Neural cell (in vitro differentiated cells): ENCODE measurements at regions not wholly inside any gene's neighbourhood (a gene's known extent, or its start where the extent isn't known, plus 50 kb on each side); places are given as distances from the start of the nearest gene placed in this dataset.

ENCODE experiments used
- H2AFZ ChIP-seq: fragments of 200-600, 300-800 bp; sonication (generic), shearing (Covaris generic); 2 replicates; pipeline ENCODE4 v1.6.0; 2014; ENCODE audit warnings: low read depth, mild to moderate bottlenecking, antibody characterized with exemption, low read length, moderate library complexity
- H3F3A ChIP-seq: fragments of 200-600 bp; shearing (Covaris generic); 2 replicates; pipeline ENCODE4 v1.6.1; 2016; ENCODE audit warnings: mild to moderate bottlenecking, moderate library complexity, mixed read lengths, antibody characterized with exemption, low read length; ENCODE audit not compliant: insufficient read depth, poor library complexity, severe bottlenecking
- H3K27ac ChIP-seq: fragments of 200-600, 300-800 bp; sonication (generic), shearing (Covaris generic); 2 replicates; pipeline ENCODE4 v1.5.1; 2014; ENCODE audit warnings: mild to moderate bottlenecking, low read length, moderate library complexity
- H3K27me3 ChIP-seq: fragments of 300-800, 200-600 bp; sonication (generic), shearing (Covaris generic); 2 replicates; pipeline ENCODE4 v1.6.0; 2014; ENCODE audit warnings: mild to moderate bottlenecking, low read depth, low read length, moderate library complexity; ENCODE audit not compliant: insufficient read depth
- H3K36me3 ChIP-seq: fragments of 300-800, 200-600 bp; sonication (generic), shearing (Covaris generic); 2 replicates; pipeline ENCODE4 v1.5.1; 2014; ENCODE audit warnings: mild to moderate bottlenecking, antibody characterized with exemption, low read length, moderate library complexity; ENCODE audit not compliant: insufficient read depth
- H3K4me2 ChIP-seq: fragments of 300-800, 200-600 bp; sonication (generic), shearing (Covaris generic); 2 replicates; pipeline ENCODE4 v1.6.0; 2014; ENCODE audit warnings: mild to moderate bottlenecking, low read length
- H3K4me3 ChIP-seq: fragments of 300-800, 200-600 bp; sonication (generic), shearing (Covaris generic); 2 replicates; pipeline ENCODE4 v1.5.1; 2014; ENCODE audit warnings: mild to moderate bottlenecking, low read length, moderate library complexity
- H3K79me2 ChIP-seq: fragments of 200-600 bp; shearing (Covaris generic); replicated peaks from 2 replicates; pipeline ENCODE4 v1.6.0; 2014; ENCODE audit warnings: mild to moderate bottlenecking, low read length, moderate library complexity; ENCODE audit not compliant: insufficient read depth
- H3K9ac ChIP-seq: fragments of 300-800, 200-600 bp; sonication (generic), shearing (Covaris generic); 2 replicates; pipeline ENCODE4 v1.6.1; 2016; ENCODE audit warnings: mild to moderate bottlenecking, low read length, mixed read lengths
- H3K9me2 ChIP-seq: fragments of 200-600 bp; shearing (Covaris generic); 2 replicates; pipeline ENCODE4 v1.6.1; 2016; ENCODE audit warnings: mild to moderate bottlenecking, low read length, mixed read lengths; ENCODE audit not compliant: insufficient read depth
- H3K9me3 ChIP-seq: fragments of 200-600, 300-800 bp; sonication (generic), shearing (Covaris generic); 2 replicates; pipeline ENCODE4 v1.6.1; 2016; ENCODE audit warnings: mild to moderate bottlenecking, mixed run types, low read length, moderate library complexity, mixed read lengths
- H4K20me1 ChIP-seq: fragments of 200-600 bp; shearing (Covaris generic); 2 replicates; pipeline ENCODE4 v1.6.1; 2016; ENCODE audit warnings: mild to moderate bottlenecking, mixed run types; ENCODE audit not compliant: insufficient read depth
- EP300 ChIP-seq: fragments of 450-650 bp; conservative IDR thresholded peaks from 2 replicates; pipeline ENCODE4 v1.6.1; 2014; ENCODE audit warnings: antibody characterized with exemption, mild to moderate bottlenecking, moderate library complexity; ENCODE audit not compliant: poor library complexity, severe bottlenecking
- EZH2 ChIP-seq: fragments of 200-600, 300-800 bp; shearing (Covaris generic), sonication (generic); IDR thresholded peaks from 2 replicates; pipeline ENCODE4 v1.6.1; 2014; ENCODE audit warnings: antibody characterized with exemption, low read length, borderline replicate concordance, mild to moderate bottlenecking; ENCODE audit not compliant: insufficient read depth, poor library complexity, severe bottlenecking
- MXI1 ChIP-seq: fragments of 450-650 bp; conservative IDR thresholded peaks from 2 replicates; pipeline ENCODE4 v1.6.1; 2014; ENCODE audit warnings: antibody characterized with exemption, mild to moderate bottlenecking; ENCODE audit not compliant: poor library complexity, severe bottlenecking
- POLR2AphosphoS5 ChIP-seq: IDR thresholded peaks from 2 replicates; pipeline ENCODE4 v1.6.1; 2012
- RAD21 ChIP-seq: fragments of 450-650 bp; conservative IDR thresholded peaks from 2 replicates; pipeline ENCODE4 v1.6.1; 2014; ENCODE audit warnings: antibody characterized with exemption, mild to moderate bottlenecking, moderate library complexity
- REST ChIP-seq: IDR thresholded peaks from 2 replicates; pipeline ENCODE4 v1.6.1; 2012; ENCODE audit warnings: borderline replicate concordance
- SMC3 ChIP-seq: fragments of 450-650 bp; conservative IDR thresholded peaks from 2 replicates; pipeline ENCODE4 v1.6.1; 2014; ENCODE audit warnings: antibody characterized with exemption, mild to moderate bottlenecking, moderate library complexity; ENCODE audit not compliant: poor library complexity
- TAF1 ChIP-seq: IDR thresholded peaks from 2 replicates; pipeline ENCODE4 v1.6.1; 2012; ENCODE audit warnings: low read depth
- TF ChIP-seq, protein P1 (sequence below): fragments of 450-650 bp; IDR thresholded peaks from 2 replicates; pipeline ENCODE4 v1.5.1; 2014; ENCODE audit warnings: antibody characterized with exemption, mild to moderate bottlenecking, moderate library complexity; ENCODE audit not compliant: poor library complexity, severe bottlenecking

DNA sequence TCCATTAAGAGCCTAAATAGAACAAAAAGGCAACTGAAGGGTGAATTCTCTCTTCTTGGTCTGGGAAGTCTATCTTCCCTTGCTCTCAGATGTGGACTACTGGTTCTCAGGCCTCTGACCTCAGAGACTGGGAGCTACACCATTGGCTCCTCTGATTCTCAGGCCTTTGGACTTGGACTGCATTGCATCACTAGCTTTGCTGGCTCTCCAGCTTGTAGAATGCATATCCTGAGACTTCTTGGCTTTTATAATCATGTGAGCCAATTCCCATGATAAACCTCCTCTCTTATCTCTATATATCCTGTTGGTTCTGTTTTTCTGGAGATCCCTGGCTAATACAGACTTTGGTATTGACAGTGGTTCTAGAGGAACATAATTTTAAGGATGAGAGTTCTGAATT lies 89.8 kb downstream of the PSAT1 start:
- H2AFZ ChIP-seq = no peak overlapping the region

GRCh38 chr9:78393340-78393739 lies 96.4 kb downstream of the PSAT1 start:
- H4K20me1 ChIP-seq = no peaks in the 10 kb centered on the region
- no peaks in the 10 kb centered on the region for H3K9me3 ChIP-seq
- H3K4me2 ChIP-seq = no peak overlapping the region
- no peaks in the 10 kb centered on the region for H3K9me2 ChIP-seq
- H3K27me3 ChIP-seq = no peaks in the 10 kb centered on the region
- no peak for TF ChIP-seq MXI1
- no peak for TF ChIP-seq SMC3
- no peak for TF ChIP-seq TAF1
- TF ChIP-seq REST = no peak
- no peak for TF ChIP-seq EP300
- TF ChIP-seq, protein P1, sequence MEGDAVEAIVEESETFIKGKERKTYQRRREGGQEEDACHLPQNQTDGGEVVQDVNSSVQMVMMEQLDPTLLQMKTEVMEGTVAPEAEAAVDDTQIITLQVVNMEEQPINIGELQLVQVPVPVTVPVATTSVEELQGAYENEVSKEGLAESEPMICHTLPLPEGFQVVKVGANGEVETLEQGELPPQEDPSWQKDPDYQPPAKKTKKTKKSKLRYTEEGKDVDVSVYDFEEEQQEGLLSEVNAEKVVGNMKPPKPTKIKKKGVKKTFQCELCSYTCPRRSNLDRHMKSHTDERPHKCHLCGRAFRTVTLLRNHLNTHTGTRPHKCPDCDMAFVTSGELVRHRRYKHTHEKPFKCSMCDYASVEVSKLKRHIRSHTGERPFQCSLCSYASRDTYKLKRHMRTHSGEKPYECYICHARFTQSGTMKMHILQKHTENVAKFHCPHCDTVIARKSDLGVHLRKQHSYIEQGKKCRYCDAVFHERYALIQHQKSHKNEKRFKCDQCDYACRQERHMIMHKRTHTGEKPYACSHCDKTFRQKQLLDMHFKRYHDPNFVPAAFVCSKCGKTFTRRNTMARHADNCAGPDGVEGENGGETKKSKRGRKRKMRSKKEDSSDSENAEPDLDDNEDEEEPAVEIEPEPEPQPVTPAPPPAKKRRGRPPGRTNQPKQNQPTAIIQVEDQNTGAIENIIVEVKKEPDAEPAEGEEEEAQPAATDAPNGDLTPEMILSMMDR = no peak
- no peak for TF ChIP-seq RAD21
- no peak for TF ChIP-seq EZH2
- no peak for TF ChIP-seq POLR2AphosphoS5
- no peaks in the 10 kb centered on the region for H3K36me3 ChIP-seq
- H3K4me3 ChIP-seq = no peak overlapping the region
- H3K9ac ChIP-seq = no peak overlapping the region
- no peaks in the 10 kb centered on the region for H3K79me2 ChIP-seq
- H2AFZ ChIP-seq = no peak overlapping the region
- no peak overlapping the region for H3K27ac ChIP-seq
- H3F3A ChIP-seq = no peaks in the 10 kb centered on the region

More for the DNA sequence above, 89.8 kb downstream of the PSAT1 start:
- Histone ChIP-seq H3K9me2 (no peaks in the 10 kb centered on the region), H3K27me3 (no peaks in the 10 kb centered on the region), H3K9me3 (no peaks in the 10 kb centered on the region), H4K20me1 (no peaks in the 10 kb centered on the region), H3K36me3 (no peaks in the 10 kb centered on the region), H3K79me2 (no peaks in the 10 kb centered on the region), H3K4me2 (no peak overlapping the region), H3K27ac (no peak overlapping the region), H3F3A (no peaks in the 10 kb centered on the region), H3K9ac (no peak overlapping the region), H3K4me3 (no peak overlapping the region)
- TF ChIP-seq EZH2 = no peak
- TF ChIP-seq EP300 = no peak
- no peak for TF ChIP-seq RAD21
- no peak for TF ChIP-seq REST
- TF ChIP-seq POLR2AphosphoS5 = no peak
- no peak for TF ChIP-seq SMC3
- no peak for TF ChIP-seq TAF1
- TF ChIP-seq, protein P1 = no peak
- no peak for TF ChIP-seq MXI1
